HG03175 (cell line): ENCODE measurements at regions not wholly inside any gene's neighbourhood (a gene's known extent, or its start where the extent isn't known, plus 50 kb on each side); places are given as distances from the start of the nearest gene placed in this dataset.
"Not testable (repeated sequence)": the region's sequence is repeated elsewhere in the genome, so short reads cannot be mapped to it uniquely, and the experiment has no call there.

ENCODE experiments used
- ATAC-seq: cut with Tn5 transposase; IDR thresholded peaks from one replicate; pipeline ENCODE4 v1.9.1; 2021; ENCODE audit warnings: mild to moderate bottlenecking, moderate library complexity; ENCODE audit not compliant: unreplicated experiment

DNA sequence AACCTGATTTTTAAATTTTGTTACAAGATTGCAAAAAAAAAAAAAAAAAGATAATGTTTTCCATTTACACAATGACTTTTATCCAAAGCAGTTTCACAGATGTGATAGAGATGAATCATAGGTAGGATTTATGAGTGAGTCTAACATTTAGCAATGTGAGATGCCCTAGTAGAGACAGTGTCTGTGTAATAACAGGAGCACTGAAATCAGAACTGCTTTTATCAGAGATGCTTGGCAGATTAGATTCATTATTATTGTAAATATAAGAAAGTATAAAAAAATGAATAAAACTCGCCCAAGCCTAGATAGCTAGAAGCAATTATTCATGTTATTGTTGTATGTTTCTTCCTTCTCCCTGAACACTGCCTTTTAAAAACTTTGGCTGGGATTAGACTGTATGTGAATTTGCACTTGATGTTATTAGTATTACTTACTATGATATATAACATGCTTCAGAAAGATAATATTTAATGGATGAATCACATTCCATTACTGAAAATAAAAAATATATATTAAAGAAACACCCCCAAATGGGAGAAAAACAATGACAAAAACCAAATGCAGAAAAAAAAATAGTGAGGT is 567.3 kb upstream of the KLF4 start:
- no peak for ATAC-seq

DNA sequence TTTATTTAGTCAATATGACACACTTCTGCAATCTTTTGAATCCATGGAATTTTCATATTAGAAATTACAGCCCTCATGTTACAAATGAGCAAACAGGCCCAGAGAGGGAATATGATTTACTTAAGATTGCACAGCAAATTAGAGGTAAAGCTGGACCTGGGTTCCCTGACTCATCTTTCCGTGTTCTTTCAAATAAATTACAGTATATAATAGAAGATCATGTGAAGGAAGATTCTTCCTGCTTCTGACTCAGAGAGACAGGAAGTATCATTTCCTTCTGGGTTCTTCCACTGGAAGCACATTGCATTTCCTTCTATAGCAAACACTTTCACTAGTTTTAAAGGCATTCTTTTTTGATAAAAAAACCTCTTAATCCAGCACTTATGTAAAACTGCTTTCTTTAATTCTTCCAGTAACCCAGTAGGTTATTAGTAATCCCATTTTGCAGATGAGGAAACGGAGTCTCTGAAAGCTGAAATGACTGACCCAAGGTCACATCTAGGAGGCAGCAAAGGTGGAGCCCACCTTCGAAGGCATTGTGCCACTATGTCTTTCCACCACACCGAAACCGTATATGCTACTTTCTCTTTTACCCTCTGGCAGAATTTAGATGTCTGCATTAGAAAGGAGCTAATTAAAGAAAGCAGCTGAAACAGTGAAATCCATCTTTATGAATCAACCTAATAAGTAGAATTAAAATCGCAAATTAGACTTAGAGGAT is 566.7 kb upstream of the KLF4 start:
- ATAC-seq, result no peak

- ATAC-seq, result no peak
Observed at GRCh38 chr9:108054131-108054630, 564.6 kb upstream of the KLF4 start.

GRCh38 chr9:108053555-108054061 is 564.0 kb upstream of the KLF4 start:
- ATAC-seq, result no peak

DNA sequence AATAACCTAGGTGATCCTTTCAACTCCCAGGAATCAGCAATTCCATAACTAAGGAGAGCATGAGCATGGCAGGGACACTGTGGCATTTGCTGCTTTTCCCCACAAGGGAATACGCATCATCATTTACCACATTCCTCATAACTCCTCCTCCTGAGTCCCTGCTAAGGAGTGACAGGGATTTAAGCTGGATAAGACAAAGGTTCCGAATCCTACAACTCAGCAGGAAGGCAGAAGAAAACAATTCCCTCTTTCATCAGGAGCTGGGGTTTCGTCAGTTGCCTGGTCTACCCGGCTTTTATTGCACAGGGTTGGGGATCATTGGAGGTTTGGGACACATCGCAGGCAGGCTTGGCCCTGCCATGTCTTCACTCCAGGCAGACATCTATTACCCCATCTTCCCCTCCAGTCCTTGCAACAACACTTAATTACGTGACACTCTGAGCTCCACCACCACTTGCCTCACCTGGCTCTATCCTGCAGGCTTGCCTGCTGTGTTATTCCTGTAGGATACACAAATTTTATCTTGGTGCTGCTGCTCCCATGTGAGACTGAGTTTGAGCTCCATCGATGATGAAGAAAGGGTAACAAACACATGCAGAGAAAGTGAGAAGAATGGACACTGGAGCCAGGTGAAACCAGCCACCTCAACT is 563.0 kb upstream of the KLF4 start:
- ATAC-seq, result no peak

DNA sequence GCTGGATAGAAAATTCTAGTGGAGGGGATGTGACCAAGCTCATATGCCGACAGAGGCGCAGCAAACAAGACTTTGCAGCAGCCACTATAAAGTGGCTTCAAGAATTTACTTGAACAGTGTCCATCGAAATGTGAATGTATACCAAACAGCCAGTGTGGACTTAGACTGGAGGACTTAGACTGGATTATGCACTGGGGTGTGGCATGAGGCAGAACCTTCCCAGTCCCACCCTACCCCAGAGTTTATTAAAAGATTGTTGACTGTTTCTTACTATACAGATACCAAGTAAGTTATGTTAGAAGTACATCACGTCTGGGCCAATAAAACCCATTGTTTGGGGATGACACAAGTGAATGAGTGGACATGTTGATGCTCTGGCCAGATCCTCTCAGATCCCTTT is 561.3 kb upstream of the KLF4 start:
- no peak for ATAC-seq

- no peak for ATAC-seq
Observed at GRCh38 chr9:108049671-108050494, 560.3 kb upstream of the KLF4 start.

- no peak for ATAC-seq
Observed at GRCh38 chr9:108049026-108049607, 559.5 kb upstream of the KLF4 start.

GRCh38 chr9:108048406-108049025 is 558.9 kb upstream of the KLF4 start:
- no peak for ATAC-seq

DNA sequence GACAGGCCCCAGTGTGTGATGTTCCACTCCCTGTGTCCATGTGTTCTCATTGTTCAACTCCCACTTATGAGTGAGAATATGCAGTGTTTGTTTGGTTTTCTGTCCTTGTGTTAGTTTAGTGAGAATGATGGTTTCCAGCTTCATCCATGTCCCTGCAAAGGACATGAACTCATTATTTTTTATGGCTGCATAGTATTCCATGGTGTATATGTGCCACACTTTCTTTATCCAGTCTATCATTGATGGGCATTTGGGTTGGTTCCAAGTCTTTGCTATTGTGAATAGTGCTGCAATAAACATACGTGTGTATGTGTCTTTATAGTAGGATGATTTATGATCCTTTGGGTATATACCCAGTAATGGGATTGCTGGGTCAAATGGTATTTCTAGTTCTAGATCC is 558.2 kb upstream of the KLF4 start:
- ATAC-seq, result not testable (repeated sequence)

DNA sequence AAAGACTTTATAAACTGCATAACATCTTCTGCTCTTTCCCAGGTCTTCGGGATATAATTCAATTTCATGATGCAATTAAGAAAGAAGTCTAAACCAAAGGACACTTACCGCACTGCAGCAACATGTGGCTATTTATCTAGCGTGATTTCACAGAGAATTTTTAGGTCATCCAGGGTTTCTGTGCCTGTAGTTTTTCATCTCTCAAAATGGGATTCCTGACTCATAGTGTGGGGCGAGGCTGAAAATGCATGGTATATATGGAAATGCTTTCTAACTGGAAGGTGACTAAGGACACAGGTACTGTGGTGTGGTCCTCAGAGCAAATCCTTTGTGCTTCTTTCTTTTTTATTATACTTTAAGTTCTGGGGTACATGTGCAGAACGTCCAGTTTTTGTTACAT is 557.7 kb upstream of the KLF4 start:
- no peak for ATAC-seq

- ATAC-seq, result no peak
Observed at GRCh38 chr9:108045851-108046250, 556.3 kb upstream of the KLF4 start.

GRCh38 chr9:108043585-108043984 is 554.0 kb upstream of the KLF4 start:
- ATAC-seq, result no peak

DNA sequence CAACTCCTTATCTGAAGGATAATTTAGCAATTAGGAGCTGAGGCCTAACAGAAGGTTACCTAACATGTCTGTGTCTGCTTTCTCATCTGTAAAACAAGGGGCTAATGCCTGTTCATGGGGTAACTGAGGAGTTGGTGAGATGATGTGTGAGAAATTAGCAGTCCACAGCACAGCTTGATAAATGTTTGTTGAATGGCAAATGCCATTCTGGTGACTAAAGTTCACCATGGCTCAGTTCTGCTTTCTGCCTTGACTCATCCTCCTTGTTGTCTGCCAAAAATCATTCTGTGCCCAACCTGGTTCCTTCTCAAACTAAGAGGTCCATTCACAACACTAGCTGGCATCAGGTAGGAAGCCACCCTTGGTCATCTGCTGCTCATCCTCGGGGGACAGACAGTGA is 552.0 kb upstream of the KLF4 start:
- ATAC-seq, result no peak

DNA sequence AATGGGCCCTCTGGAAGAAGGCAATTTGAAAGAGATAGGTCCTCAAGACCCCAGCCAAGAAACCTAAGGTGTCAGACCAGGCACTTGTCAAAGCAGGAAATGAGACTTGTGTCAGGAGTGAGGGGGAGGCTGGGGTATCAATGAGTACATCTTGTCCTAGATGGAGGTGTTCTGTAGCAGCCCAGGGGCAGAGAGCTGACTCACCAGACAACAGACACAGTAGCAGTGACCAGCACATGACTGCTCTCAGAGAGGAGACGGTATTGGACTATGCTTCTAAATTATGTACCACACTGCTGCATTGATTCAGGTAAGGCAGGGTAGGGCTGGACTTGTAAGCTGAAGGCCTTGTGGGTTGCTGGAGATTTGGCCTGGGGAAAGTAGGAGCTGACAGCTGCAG is 551.2 kb upstream of the KLF4 start:
- ATAC-seq, result no peak

DNA sequence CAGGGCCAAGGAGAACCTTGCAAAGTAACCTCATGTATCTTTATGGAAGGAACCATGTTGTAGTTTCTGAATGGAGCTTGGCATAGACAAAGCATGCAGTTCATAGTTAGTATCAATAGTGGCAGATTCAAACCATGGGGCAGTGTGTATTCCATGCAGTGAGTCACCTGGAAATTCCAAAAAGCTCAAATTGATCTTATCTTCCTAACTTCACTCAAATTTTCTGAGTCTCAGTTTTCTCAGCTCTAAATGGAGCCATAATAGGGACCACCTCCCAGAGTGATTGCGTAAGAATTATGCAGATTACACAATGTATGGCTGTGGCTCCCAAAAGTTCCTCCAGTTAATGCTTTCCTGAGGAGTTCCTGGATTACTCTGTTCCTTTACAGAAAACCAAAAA is 549.9 kb upstream of the KLF4 start:
- no peak for ATAC-seq

DNA sequence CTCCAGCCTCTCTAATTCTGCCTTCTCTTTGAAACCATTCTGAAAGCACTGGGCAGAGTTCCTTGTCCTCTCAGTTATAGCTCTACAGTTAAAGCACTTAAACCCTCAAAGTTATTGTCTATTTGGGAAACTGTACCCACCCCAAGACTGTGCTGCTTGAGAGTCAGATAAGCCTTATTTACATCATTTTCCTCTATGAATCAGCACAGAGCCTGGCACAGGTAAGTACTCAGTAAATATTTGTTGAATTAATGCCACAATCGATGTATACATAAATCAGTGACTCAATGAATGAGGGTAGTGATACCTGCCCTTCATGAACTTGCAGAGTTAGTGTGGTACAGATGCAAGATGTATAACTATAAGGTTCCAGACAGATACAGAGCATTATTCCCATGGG is 549.4 kb upstream of the KLF4 start:
- ATAC-seq, result no peak

- no peak for ATAC-seq
Observed at GRCh38 chr9:108035487-108035886, 545.9 kb upstream of the KLF4 start.

- no peak for ATAC-seq
Observed at GRCh38 chr9:108033976-108034964, 544.7 kb upstream of the KLF4 start.
